Medulla oblongata (tissue), 1 donor: ENCODE measurements at regions not wholly inside any gene's neighbourhood (a gene's known extent, or its start where the extent isn't known, plus 50 kb on each side); places are given as distances from the start of the nearest gene placed in this dataset.
"Not testable (repeated sequence)": the region's sequence is repeated elsewhere in the genome, so short reads cannot be mapped to it uniquely, and the experiment has no call there.

Source experiments
- DNase-seq: peaks from one replicate; pipeline ENCODE4 v3.0.0-alpha.2; 2015; ENCODE audit errors: extremely low spot score

GRCh38 chr11:128157423-128158298 is 429.7 kb downstream of the ETS1 start:
- DNase-seq = peak; percentile 87

GRCh38 chr11:128156486-128156885 is 430.9 kb downstream of the ETS1 start:
- no peak for DNase-seq

GRCh38 chr11:128155590-128155989 is 431.8 kb downstream of the ETS1 start:
- DNase-seq = no peak

- no peak for DNase-seq
Measured at GRCh38 chr11:128153697-128154048, 433.7 kb downstream of the ETS1 start.

GRCh38 chr11:128152796-128153696 is 434.3 kb downstream of the ETS1 start:
- no peak for DNase-seq

- DNase-seq = no peak
Measured at GRCh38 chr11:128151780-128152179, 435.6 kb downstream of the ETS1 start.

- no peak for DNase-seq
Measured at GRCh38 chr11:128151338-128151737, 436.0 kb downstream of the ETS1 start.

- DNase-seq = no peak
Measured at GRCh38 chr11:128148208-128148607, 439.1 kb downstream of the ETS1 start.

GRCh38 chr11:128146926-128147605 is 440.3 kb downstream of the ETS1 start:
- no peak for DNase-seq

- DNase-seq = not testable (repeated sequence)
Measured at GRCh38 chr11:128140293-128140692, 447.1 kb downstream of the ETS1 start.

GRCh38 chr11:128135451-128135850 is 451.9 kb downstream of the ETS1 start:
- no peak for DNase-seq

GRCh38 chr11:128133501-128133900 is 453.9 kb downstream of the ETS1 start:
- no peak for DNase-seq

GRCh38 chr11:128130052-128130451 is 457.3 kb downstream of the ETS1 start:
- DNase-seq = no peak

GRCh38 chr11:128125723-128126122 is 461.6 kb downstream of the ETS1 start:
- no peak for DNase-seq

GRCh38 chr11:128116885-128117284 is 470.5 kb downstream of the ETS1 start:
- DNase-seq = no peak

GRCh38 chr11:128116447-128116846 is 470.9 kb downstream of the ETS1 start:
- DNase-seq = no peak

GRCh38 chr11:128105950-128106349 is 481.4 kb downstream of the ETS1 start:
- no peak for DNase-seq

- no peak for DNase-seq
Measured at GRCh38 chr11:128105511-128105910, 481.8 kb downstream of the ETS1 start.

- no peak for DNase-seq
Measured at GRCh38 chr11:128103278-128103873, 484.0 kb downstream of the ETS1 start.

- no peak for DNase-seq
Measured at GRCh38 chr11:128098781-128099180, 488.6 kb downstream of the ETS1 start.

GRCh38 chr11:128095466-128095981 is 491.8 kb downstream of the ETS1 start:
- no peak for DNase-seq
